ENCODE measurements at regions not wholly inside any gene's neighbourhood (a gene's known extent, or its start where the extent isn't known, plus 50 kb on each side); places are given as distances from the start of the nearest gene placed in this dataset.
"Not testable (repeated sequence)": the region's sequence is repeated elsewhere in the genome, so short reads cannot be mapped to it uniquely, and the experiment has no call there.

DNA sequence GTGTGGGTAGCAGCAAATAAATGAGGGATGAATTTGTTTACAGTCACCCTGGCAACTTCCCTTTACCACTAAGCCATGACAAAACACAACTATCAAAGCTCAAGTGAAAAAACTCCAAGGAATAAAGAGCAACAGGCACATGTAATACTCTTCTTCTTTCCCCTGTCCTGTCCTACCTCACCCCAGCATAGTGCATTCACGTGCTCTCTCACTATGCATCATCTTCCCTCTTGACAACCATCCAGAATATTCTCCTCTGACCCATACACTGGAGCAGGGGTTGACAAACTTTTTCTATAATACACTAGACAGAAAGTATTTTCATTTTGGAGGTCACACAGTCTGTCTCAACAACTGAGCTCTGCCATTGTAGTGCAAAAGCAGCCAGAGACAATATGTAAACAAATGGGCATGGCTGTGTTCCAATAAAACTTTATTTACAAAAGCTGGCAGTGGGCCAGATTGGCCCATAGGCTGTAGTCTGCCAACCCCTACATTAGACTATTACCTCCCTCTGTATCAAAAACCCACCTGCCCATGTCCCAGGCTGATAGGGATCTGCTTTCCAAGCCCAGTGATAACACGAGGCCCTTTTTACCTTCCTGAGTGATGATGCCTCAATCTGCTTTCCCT, 354.5 kb downstream of the FGFR2 start:
- DNase-seq, result no peak

- no peak for DNase-seq
Measured at GRCh38 chr10:121244818-121245217, 353.4 kb downstream of the FGFR2 start.

DNA sequence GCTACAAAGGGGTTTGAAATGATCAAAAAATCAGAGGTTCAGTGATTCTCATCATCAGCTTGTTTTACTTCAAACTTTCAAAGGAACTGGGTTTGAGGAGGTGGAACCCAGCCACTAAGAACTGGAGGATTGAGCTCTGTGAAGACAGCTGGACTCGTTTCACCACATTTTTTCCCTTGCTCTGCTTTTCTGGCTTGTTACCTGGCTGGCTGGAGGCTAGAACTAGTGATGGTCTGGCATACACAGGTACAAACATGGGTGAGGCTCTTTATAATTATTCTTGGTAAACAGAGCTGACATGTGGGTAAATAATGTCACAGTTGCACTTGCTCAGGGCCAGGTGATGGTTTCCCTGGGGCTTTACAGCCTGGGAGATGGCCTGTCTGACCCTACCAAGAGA, 352.5 kb downstream of the FGFR2 start:
- no peak for DNase-seq

GRCh38 chr10:121248266-121248665, 350.0 kb downstream of the FGFR2 start:
- DNase-seq, result no peak

- DNase-seq, result no peak
Measured at GRCh38 chr10:121250995-121251764, 347.1 kb downstream of the FGFR2 start.

DNA sequence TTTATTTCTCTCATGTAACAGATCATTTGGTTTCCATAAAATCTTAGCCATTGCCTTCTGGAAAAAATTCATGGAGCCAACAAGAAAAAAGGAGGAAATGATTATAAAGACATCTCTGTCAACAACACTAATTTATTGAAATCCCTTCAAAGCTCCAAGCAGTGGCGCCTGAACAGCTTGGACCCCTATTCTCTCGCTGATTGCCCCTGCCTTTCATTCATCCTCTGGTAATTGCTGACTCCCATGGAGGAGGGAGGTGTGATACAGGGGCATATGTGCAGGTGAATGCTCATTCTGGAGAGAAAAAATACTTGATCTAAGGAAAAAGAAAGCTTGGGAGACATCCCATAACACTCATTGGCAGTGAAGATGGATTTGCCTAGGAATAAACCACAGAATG, 345.5 kb downstream of the FGFR2 start:
- DNase-seq, result no peak

DNA sequence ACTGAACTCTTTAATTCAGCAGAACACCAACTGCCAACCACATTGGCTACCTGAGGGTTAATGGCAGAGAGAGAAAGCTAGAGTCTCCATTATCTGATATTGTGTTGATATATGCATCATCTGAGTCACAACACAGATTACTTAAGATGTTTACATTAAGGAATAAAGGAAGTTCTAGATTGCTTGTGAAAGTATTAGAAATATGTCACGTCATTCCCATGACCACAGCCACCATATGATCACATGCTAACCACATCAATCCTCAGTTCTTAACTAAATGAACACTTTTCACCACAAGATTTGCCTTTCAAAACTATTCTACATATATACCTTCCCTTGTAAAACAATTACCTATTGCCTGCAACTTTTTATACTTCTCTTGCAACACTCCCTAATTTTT, 337.9 kb downstream of the FGFR2 start:
- DNase-seq, result no peak

- DNase-seq, result no peak
Measured at GRCh38 chr10:121261665-121262064, 336.6 kb downstream of the FGFR2 start.

GRCh38 chr10:121262774-121263430, 335.3 kb downstream of the FGFR2 start:
- DNase-seq, result no peak

GRCh38 chr10:121263431-121263783, 334.8 kb downstream of the FGFR2 start:
- no peak for DNase-seq

DNA sequence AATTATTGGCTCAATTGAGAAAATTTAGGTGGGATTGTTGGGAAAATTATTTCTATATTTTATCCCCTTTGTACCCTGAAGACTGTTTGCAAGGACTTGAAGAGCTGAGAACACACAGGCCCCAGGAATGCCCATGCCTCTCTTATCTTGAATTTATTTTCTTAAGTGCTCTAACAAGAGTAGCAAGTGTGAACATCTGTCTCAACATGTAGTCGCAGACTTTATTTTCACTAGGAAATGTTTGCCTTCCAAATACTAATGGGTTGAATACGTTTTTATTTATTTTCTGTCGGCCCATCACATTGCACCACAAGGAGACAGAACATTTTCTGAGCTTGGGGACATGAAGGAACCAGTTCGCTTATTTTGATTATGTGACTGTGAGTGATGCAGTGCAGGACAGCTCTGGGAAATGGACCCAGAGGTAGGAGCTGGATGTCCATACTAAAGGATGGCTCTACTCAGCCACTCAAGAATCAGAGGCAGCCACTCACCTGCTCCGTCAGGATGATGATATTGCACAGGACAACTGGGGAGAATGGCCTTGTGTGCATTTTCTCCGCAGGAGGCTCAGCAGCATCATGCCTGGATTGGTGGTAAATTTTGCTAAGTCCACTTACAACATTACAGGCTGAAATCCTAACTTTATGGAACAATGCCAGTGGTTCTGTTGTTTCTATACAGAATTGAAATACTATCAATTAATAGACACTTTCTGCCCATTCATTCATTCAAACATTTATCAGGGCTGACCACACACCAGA, 332.7 kb downstream of the FGFR2 start:
- no peak for DNase-seq

DNA sequence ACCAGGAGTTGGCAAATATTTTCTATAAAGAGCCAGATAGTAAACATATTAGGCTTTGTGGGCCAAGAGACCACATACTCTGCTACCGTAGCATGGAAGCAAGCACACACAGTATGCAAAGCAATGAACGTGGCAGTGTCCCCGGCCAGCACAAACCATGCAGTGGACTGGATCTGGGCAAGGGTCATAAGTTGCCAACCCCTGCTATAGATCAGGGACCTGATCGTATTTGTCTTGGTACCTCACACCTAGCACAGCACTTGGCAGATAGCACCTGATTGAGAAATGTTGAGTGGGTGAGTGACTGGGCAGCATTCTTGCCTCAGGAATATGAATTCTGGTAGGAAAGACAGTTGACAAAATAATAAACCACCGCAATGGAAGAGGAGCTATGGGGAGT, 331.9 kb downstream of the FGFR2 start:
- no peak for DNase-seq

GRCh38 chr10:121267236-121268003, 330.8 kb downstream of the FGFR2 start:
- DNase-seq, result no peak

GRCh38 chr10:121268363-121268762, 329.9 kb downstream of the FGFR2 start:
- no peak for DNase-seq

DNA sequence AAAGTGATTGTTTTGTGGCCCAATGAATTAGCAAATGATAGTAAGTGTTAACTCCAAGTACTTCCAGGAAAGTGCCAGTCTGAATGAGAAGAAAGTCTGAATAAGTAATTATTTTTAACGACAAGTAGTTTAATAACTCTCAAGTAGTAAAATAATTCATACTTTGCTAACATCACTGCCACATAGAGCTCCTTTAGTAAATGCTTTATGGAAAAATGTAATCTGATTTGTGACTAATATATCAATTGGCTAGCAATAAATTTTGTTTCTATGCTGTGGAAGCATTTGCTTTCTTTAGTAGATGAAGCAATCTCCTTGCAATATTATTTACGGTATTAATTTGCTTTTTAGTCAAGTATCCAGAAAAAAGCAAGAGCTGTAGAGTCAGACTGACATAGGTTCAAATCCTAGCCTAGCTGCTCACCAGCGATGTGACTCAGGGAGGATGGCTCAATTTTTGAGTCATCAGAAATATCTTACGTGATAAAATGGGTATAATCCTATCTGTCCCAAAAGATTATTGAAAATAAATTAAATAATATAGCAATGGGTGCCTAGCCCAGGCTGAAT, 329.3 kb downstream of the FGFR2 start:
- no peak for DNase-seq

- DNase-seq, result no peak
Measured at GRCh38 chr10:121270906-121271305, 327.3 kb downstream of the FGFR2 start.

DNA sequence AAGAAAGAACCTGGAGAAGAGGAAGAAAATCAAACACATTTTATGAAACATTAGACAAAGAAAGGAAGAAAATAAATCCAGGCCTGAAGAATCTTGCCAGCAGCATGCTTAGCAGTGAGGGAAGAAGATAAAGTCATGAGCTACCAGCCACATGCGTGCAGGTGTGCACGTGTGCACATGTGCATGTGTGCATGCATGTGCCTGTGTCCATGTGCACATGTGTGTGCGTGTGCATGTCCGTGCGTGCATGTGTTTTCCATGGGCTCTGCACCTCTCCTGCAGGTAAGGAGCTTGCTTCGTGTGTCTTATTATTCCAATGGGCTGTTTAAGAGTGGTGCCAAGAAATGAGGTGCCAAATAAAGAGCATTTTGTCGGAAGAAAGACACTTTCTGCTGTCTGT, 322.2 kb downstream of the FGFR2 start:
- no peak for DNase-seq

GRCh38 chr10:121276822-121277221, 321.4 kb downstream of the FGFR2 start:
- DNase-seq, result no peak

GRCh38 chr10:121278386-121278785, 319.9 kb downstream of the FGFR2 start:
- DNase-seq, result not testable (repeated sequence)

DNA sequence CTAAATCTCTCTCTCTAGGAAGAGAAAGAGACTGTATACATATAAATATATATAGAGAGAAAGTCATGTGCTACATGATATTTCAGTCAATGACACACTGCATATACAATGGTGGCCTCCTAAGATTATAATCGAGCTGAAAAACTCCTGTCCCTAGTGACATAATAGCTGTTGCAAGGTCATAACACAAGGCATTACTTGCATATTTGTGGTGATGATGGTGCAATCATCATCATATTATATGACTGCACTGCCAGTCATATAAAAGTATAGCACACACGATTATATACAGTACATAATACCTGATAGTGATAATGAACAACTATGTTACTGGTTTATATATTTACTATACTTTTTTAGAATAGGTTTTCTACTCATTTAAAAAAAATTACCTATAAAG, 316.7 kb downstream of the FGFR2 start:
- no peak for DNase-seq

GRCh38 chr10:121282264-121282663, 316.0 kb downstream of the FGFR2 start:
- no peak for DNase-seq

DNA sequence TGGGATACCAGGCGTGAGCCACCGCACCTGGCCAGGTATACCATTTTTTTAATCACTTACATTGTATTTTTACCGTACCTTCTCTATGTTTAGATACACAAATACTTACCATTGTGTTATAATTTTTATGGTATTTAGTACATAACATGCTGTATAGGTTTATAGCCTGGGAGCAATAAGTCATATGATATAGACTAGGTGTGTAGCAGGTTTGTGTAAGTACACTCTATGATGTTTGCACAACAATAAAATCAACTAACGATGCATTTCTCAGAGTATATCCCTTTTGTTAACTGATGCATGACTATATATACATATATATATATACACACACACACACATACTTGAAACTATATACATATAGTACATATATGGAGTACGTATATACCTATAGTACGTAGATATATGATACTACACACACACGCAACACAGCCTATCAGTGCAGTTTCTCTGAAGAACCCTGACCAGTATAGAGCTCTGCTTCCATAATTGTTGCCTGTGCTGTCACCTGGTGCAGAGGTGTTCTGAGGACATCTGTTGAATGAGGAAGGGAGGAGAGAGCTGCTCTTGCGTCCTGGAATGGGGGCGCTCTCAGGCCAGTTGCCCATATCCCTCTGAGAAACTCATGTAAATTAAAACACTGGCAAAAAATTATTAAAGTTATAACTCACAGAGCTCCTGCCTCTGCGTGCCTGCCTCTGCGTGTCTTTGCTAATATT, 315.3 kb downstream of the FGFR2 start:
- no peak for DNase-seq

Measured in CD4-positive, alpha-beta T cell treated with Interferon alpha-2 for 1 hour (primary cell).